Fibroblast of lung (primary cell): ENCODE measurements at regions not wholly inside any gene's neighbourhood (a gene's known extent, or its start where the extent isn't known, plus 50 kb on each side); places are given as distances from the start of the nearest gene placed in this dataset.

Experiments used
- DNase-seq, 2 donors: peaks; one replicate each; pipeline versions ENCODE4 v3.0.0 to v3.0.0-alpha.2; 2010; ENCODE audit warnings: low read depth in 2 of 2
- H2AFZ ChIP-seq: 2 replicates; pipeline ENCODE4 v1.5.1; 2012; ENCODE audit warnings: low read length, control low read depth, inconsistent platforms
- H3K27ac ChIP-seq: 2 replicates; pipeline ENCODE4 v1.5.1; 2011; ENCODE audit warnings: low read length, control low read depth; ENCODE audit not compliant: insufficient read depth
- H3K27me3 ChIP-seq: 2 replicates; pipeline ENCODE4 v1.5.1; 2011; ENCODE audit warnings: mild to moderate bottlenecking, low read length; ENCODE audit not compliant: control insufficient read depth, insufficient read depth
- H3K36me3 ChIP-seq: 2 replicates; pipeline ENCODE4 v1.5.1; 2011; ENCODE audit warnings: low read length; ENCODE audit not compliant: control insufficient read depth, insufficient read depth
- H3K4me1 ChIP-seq: 2 replicates; pipeline ENCODE4 v1.5.1; 2011; ENCODE audit warnings: low read length; ENCODE audit not compliant: control insufficient read depth, insufficient read depth; ENCODE audit errors: extremely low read depth
- H3K4me2 ChIP-seq: 2 replicates; pipeline ENCODE4 v1.5.1; 2011; ENCODE audit warnings: low read length, control low read depth; ENCODE audit not compliant: insufficient read depth; ENCODE audit errors: extremely low read depth
- H3K4me3 ChIP-seq, 4 experiments: fragments of 200-600 bp in 1 of 4; sonication (generic) in 1 of 4; replicated peaks in 1 of 4; 2 replicates each; pipeline ENCODE4 v1.5.1; 2011 to 2016; ENCODE audit warnings: low read length in 4 of 4, low read depth in 3 of 4, mild to moderate bottlenecking in 3 of 4, control low read depth in 2 of 4, inconsistent platforms in 1 of 4, mixed read lengths in 1 of 4; ENCODE audit not compliant: insufficient read depth in 1 of 4; ENCODE audit errors: control extremely low read depth in 1 of 4
- H3K79me2 ChIP-seq: 2 replicates; pipeline ENCODE4 v1.5.1; 2012; ENCODE audit warnings: mild to moderate bottlenecking, low read length, inconsistent platforms; ENCODE audit not compliant: control insufficient read depth, insufficient read depth
- H3K9ac ChIP-seq: 2 replicates; pipeline ENCODE4 v1.5.1; 2011; ENCODE audit warnings: mild to moderate bottlenecking, low read length, control low read depth; ENCODE audit not compliant: insufficient read depth
- H3K9me3 ChIP-seq: 2 replicates; pipeline ENCODE4 v1.5.1; 2012; ENCODE audit warnings: low read depth, low read length; ENCODE audit not compliant: control insufficient read depth, insufficient read depth
- H4K20me1 ChIP-seq: 2 replicates; pipeline ENCODE4 v1.5.1; 2011; ENCODE audit warnings: low read length; ENCODE audit not compliant: control insufficient read depth, insufficient read depth; ENCODE audit errors: extremely low read depth
- EZH2 ChIP-seq: IDR thresholded peaks from 2 replicates; pipeline ENCODE4 v1.5.1; 2012; ENCODE audit warnings: low read length, control low read depth, mild to moderate bottlenecking; ENCODE audit errors: missing control alignments
- TF ChIP-seq, protein P1 (sequence below), 2 donors: IDR thresholded peaks in 1 of 2; conservative IDR thresholded peaks in 1 of 2; 1 replicate in 1 of 2; 2 replicates in 1 of 2; pipeline ENCODE4 v1.5.1; 2011 to 2012; ENCODE audit warnings: low read length in 2 of 2, control low read depth in 1 of 2, inconsistent platforms in 1 of 2, low read depth in 1 of 2, mild to moderate bottlenecking in 1 of 2

DNA sequence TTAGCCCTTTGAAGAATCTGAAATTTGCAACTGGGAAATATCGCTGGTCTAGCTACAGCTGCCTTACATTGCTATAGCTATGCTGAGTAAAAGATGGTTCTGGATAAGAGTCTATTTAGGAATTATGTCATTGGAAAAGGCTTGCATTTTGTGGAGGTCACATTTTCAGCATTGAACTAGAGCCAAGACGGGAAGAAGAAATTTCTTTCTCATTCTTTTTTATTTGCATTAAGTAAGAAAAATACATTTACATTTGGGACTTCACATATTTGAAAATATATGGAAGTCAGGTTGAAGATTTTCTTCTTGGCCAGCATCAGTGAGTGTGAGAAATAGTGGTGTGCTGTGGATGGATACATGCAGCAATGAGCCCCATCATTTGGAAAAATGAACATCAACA is 291.6 kb downstream of the PTBP2 start:
- Histone ChIP-seq H3K4me2 (no peak overlapping the region), H3K79me2 (no peaks in the 10 kb centered on the region), H3K9ac (no peak overlapping the region), H3K4me3 (no peak overlapping the region), H2AFZ (no peak overlapping the region), H3K27ac (no peak overlapping the region), H3K36me3 (no peaks in the 10 kb centered on the region), H3K4me1 (no peaks in the 10 kb centered on the region), H3K27me3 (no peaks in the 10 kb centered on the region), H4K20me1 (no peaks in the 10 kb centered on the region), H3K9me3 (no peaks in the 10 kb centered on the region)
- DNase-seq: no peak
- no peak for TF ChIP-seq EZH2
- TF ChIP-seq, protein P1, sequence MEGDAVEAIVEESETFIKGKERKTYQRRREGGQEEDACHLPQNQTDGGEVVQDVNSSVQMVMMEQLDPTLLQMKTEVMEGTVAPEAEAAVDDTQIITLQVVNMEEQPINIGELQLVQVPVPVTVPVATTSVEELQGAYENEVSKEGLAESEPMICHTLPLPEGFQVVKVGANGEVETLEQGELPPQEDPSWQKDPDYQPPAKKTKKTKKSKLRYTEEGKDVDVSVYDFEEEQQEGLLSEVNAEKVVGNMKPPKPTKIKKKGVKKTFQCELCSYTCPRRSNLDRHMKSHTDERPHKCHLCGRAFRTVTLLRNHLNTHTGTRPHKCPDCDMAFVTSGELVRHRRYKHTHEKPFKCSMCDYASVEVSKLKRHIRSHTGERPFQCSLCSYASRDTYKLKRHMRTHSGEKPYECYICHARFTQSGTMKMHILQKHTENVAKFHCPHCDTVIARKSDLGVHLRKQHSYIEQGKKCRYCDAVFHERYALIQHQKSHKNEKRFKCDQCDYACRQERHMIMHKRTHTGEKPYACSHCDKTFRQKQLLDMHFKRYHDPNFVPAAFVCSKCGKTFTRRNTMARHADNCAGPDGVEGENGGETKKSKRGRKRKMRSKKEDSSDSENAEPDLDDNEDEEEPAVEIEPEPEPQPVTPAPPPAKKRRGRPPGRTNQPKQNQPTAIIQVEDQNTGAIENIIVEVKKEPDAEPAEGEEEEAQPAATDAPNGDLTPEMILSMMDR (conservative IDR thresholded peaks at IDR 0.05 in 1 of 2, IDR thresholded peaks at IDR 0.05 in 1 of 2; ENCODE audit: low read depth in 1 of 2, low read length in 2 of 2): no peak

DNA sequence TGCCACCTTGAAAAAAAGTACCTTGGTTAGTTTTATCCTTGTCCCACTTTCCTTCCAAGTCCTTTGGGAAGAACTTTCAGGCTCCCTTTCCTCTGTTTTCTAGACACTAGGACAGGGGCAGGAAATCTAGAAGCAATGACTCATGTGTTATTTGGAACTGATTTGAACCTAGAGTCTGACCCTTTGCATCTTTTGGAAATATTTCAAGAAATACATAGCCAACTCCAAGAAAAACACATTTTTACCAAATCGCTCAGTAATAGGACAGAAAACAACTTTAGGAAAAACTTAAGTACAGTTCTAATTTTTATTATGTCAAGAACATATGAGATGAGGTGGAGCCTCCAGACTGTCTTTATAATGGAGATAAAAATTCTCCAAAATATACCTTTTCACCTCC is 292.4 kb downstream of the PTBP2 start:
- Histone ChIP-seq H3K4me3 (no peak overlapping the region), H3K9me3 (no peaks in the 10 kb centered on the region), H3K4me1 (no peaks in the 10 kb centered on the region), H3K36me3 (no peaks in the 10 kb centered on the region), H2AFZ (no peak overlapping the region), H4K20me1 (no peaks in the 10 kb centered on the region), H3K27me3 (no peaks in the 10 kb centered on the region), H3K79me2 (no peaks in the 10 kb centered on the region), H3K4me2 (no peak overlapping the region), H3K9ac (no peak overlapping the region), H3K27ac (no peak overlapping the region)
- TF ChIP-seq, protein P1 (conservative IDR thresholded peaks at IDR 0.05 in 1 of 2, IDR thresholded peaks at IDR 0.05 in 1 of 2; ENCODE audit: low read depth in 1 of 2, low read length in 2 of 2): no peak
- DNase-seq: peak; percentile 77 to 86

DNA sequence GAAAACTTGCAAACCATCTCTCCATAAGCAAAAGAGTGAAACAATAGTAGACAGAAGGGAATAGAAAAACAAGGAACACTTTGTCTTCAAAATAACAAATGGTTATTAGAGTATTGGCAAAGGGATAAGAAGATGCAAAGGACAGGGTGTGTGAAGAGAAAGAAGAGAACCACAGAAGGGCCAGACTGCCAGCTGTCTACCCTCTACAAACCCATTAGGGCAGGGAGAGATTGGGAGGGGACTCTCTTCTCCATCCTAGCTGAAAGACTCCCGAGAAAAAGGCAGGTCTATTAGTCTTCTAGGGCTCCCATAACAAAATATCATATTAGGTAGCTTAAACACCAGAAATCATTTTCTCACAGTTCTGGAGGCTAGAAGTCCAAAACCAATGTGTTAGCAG is 292.8 kb downstream of the PTBP2 start:
- H3K36me3 ChIP-seq: no peaks in the 10 kb centered on the region
- H3K27ac ChIP-seq: no peak overlapping the region
- no peak overlapping the region for H3K9ac ChIP-seq
- no peak overlapping the region for H3K4me3 ChIP-seq
- no peaks in the 10 kb centered on the region for H3K4me1 ChIP-seq
- no peaks in the 10 kb centered on the region for H3K9me3 ChIP-seq
- H4K20me1 ChIP-seq: no peaks in the 10 kb centered on the region
- no peak overlapping the region for H3K4me2 ChIP-seq
- DNase-seq: no peak
- TF ChIP-seq, protein P1 (conservative IDR thresholded peaks at IDR 0.05 in 1 of 2, IDR thresholded peaks at IDR 0.05 in 1 of 2; ENCODE audit: low read depth in 1 of 2, low read length in 2 of 2): no peak
- TF ChIP-seq EZH2: no peak
- no peaks in the 10 kb centered on the region for H3K27me3 ChIP-seq
- H3K79me2 ChIP-seq: no peaks in the 10 kb centered on the region
- no peak overlapping the region for H2AFZ ChIP-seq
